H9 (cell line): ENCODE measurements at regions not wholly inside any gene's neighbourhood (a gene's known extent, or its start where the extent isn't known, plus 50 kb on each side); places are given as distances from the start of the nearest gene placed in this dataset.
"Not testable (repeated sequence)": the region's sequence is repeated elsewhere in the genome, so short reads cannot be mapped to it uniquely, and the experiment has no call there.

ENCODE experiments used
- DNase-seq: peaks from one replicate; pipeline ENCODE4 v3.0.0-alpha.2; 2017
- H2AFZ ChIP-seq: one replicate; pipeline ENCODE4 v1.6.1; 2013; ENCODE audit warnings: mild to moderate bottlenecking, low read length, control low read depth, moderate library complexity
- H2AK5ac ChIP-seq: 2 replicates; pipeline ENCODE4 v1.6.1; 2013; ENCODE audit warnings: low read length, control low read depth, mixed read lengths; ENCODE audit not compliant: insufficient read length
- H2BK120ac ChIP-seq: one replicate; pipeline ENCODE4 v1.6.1; 2013; ENCODE audit warnings: low read depth, mild to moderate bottlenecking, low read length, control low read depth, inconsistent platforms; ENCODE audit not compliant: poor library complexity, severe bottlenecking
- H2BK12ac ChIP-seq: 2 replicates; pipeline ENCODE4 v1.6.1; 2013; ENCODE audit warnings: low read length, control low read depth, mixed read lengths, low read depth; ENCODE audit not compliant: insufficient read length
- H2BK15ac ChIP-seq: 2 replicates; pipeline ENCODE4 v1.6.1; 2013; ENCODE audit warnings: low read depth, low read length, control low read depth
- H2BK20ac ChIP-seq: one replicate; pipeline ENCODE4 v1.6.1; 2013; ENCODE audit warnings: low read depth, mild to moderate bottlenecking, low read length, control low read depth, inconsistent platforms; ENCODE audit not compliant: poor library complexity, severe bottlenecking
- H2BK5ac ChIP-seq: 2 replicates; pipeline ENCODE4 v1.6.1; 2013; ENCODE audit warnings: low read length, control low read depth, mixed read lengths; ENCODE audit not compliant: insufficient read length
- H3K14ac ChIP-seq: 2 replicates; pipeline ENCODE4 v1.6.1; 2013; ENCODE audit warnings: low read length, control low read depth; ENCODE audit not compliant: insufficient read depth
- H3K18ac ChIP-seq: 2 replicates; pipeline ENCODE4 v1.6.1; 2013; ENCODE audit warnings: low read depth, mild to moderate bottlenecking, mixed read lengths, low read length, control low read depth; ENCODE audit not compliant: insufficient read length
- H3K23ac ChIP-seq: 2 replicates; pipeline ENCODE4 v1.6.1; 2013; ENCODE audit warnings: low read length, control low read depth, mixed read lengths, low read depth; ENCODE audit not compliant: insufficient read length
- H3K23me2 ChIP-seq: 2 replicates; pipeline ENCODE4 v1.6.1; 2013; ENCODE audit warnings: low read depth, mild to moderate bottlenecking, mixed read lengths, low read length, control low read depth; ENCODE audit not compliant: insufficient read length, poor library complexity, severe bottlenecking
- H3K27ac ChIP-seq: 2 replicates; pipeline ENCODE4 v1.5.1; 2013; ENCODE audit warnings: low read length, control low read depth, mixed read lengths, low read depth; ENCODE audit not compliant: insufficient read length
- H3K27me3 ChIP-seq: 2 replicates; pipeline ENCODE4 v1.6.1; 2013; ENCODE audit warnings: low read length, control low read depth, inconsistent platforms; ENCODE audit not compliant: insufficient read depth
- H3K4ac ChIP-seq: 2 replicates; pipeline ENCODE4 v1.6.1; 2013; ENCODE audit warnings: low read depth, mild to moderate bottlenecking, control low read depth, inconsistent platforms, low read length, moderate library complexity
- H3K4me1 ChIP-seq: 2 replicates; pipeline ENCODE4 v1.6.1; 2013; ENCODE audit warnings: low read length, control low read depth, inconsistent platforms; ENCODE audit not compliant: insufficient read depth
- H3K4me2 ChIP-seq: 2 replicates; pipeline ENCODE4 v1.6.1; 2013; ENCODE audit warnings: low read length, control low read depth, mixed read lengths; ENCODE audit not compliant: insufficient read length, insufficient read depth
- H3K56ac ChIP-seq: 2 replicates; pipeline ENCODE4 v1.6.1; 2013; ENCODE audit warnings: low read depth, mild to moderate bottlenecking, mixed read lengths, low read length, control low read depth; ENCODE audit not compliant: insufficient read length
- H3K79me1 ChIP-seq: 2 replicates; pipeline ENCODE4 v1.6.1; 2013; ENCODE audit warnings: low read depth, mild to moderate bottlenecking, moderate library complexity, low read length, control low read depth, inconsistent platforms; ENCODE audit not compliant: insufficient read depth, poor library complexity, severe bottlenecking
- H3K79me2 ChIP-seq: 2 replicates; pipeline ENCODE4 v1.6.1; 2013; ENCODE audit warnings: low read length, control low read depth, inconsistent platforms; ENCODE audit not compliant: insufficient read depth
- H3K9ac ChIP-seq: 2 replicates; pipeline ENCODE4 v1.6.1; 2013; ENCODE audit warnings: low read length, control low read depth, mixed read lengths; ENCODE audit not compliant: insufficient read length; ENCODE audit errors: extremely low read depth
- H3K9me3 ChIP-seq: one replicate; pipeline ENCODE4 v1.6.1; 2013; ENCODE audit warnings: low read depth, low read length, inconsistent platforms; ENCODE audit not compliant: control insufficient read depth
- H3T11ph ChIP-seq: one replicate; pipeline ENCODE4 v1.6.1; 2013; ENCODE audit warnings: mild to moderate bottlenecking, low read length, control low read depth, inconsistent platforms
- H4K20me1 ChIP-seq: one replicate; pipeline ENCODE4 v1.6.1; 2013; ENCODE audit not compliant: control insufficient read depth, insufficient read length, insufficient read depth
- H4K5ac ChIP-seq: 2 replicates; pipeline ENCODE4 v1.6.1; 2013; ENCODE audit warnings: low read depth, mild to moderate bottlenecking, mixed read lengths, low read length, control low read depth; ENCODE audit not compliant: insufficient read length
- H4K8ac ChIP-seq: replicated peaks from 2 replicates; pipeline ENCODE4 v1.6.1; 2013; ENCODE audit warnings: low read length, control low read depth, mixed read lengths, low read depth; ENCODE audit not compliant: insufficient read length
- H4K91ac ChIP-seq: 2 replicates; pipeline ENCODE4 v1.6.1; 2013; ENCODE audit warnings: low read depth, mild to moderate bottlenecking, moderate library complexity, mixed read lengths, low read length, control low read depth; ENCODE audit not compliant: insufficient read length
- H3K27ac Mint-ChIP-seq, 3 experiments: 2 replicates in 2 of 3; 3 replicates in 1 of 3; pipeline ENCODE4 v1.8.0; 2020 to 2021; ENCODE audit warnings: mixed read lengths in 3 of 3, mild to moderate bottlenecking in 1 of 3, moderate library complexity in 1 of 3
- H3K27me3 Mint-ChIP-seq: 2 replicates; pipeline ENCODE4 v1.8.0; 2021; ENCODE audit warnings: low read depth, mild to moderate bottlenecking, moderate library complexity, mixed read lengths
- H3K36me3 Mint-ChIP-seq, 3 experiments: 2 replicates in 2 of 3; 3 replicates in 1 of 3; pipeline ENCODE4 v1.8.0; 2020 to 2021; ENCODE audit warnings: low read depth in 3 of 3, mixed read lengths in 3 of 3; ENCODE audit not compliant: insufficient read depth in 1 of 3
- H3K4me1 Mint-ChIP-seq, 2 experiments: 2 replicates each; pipeline ENCODE4 v1.8.0; 2020; ENCODE audit warnings: mixed read lengths in 2 of 2
- H3K4me3 Mint-ChIP-seq, 2 experiments: 2 replicates in 1 of 2; 3 replicates in 1 of 2; pipeline ENCODE4 v1.8.0; 2020 to 2021; ENCODE audit warnings: mild to moderate bottlenecking in 2 of 2, mixed read lengths in 2 of 2, moderate library complexity in 1 of 2
- H3K9me3 Mint-ChIP-seq, 2 experiments: 2 replicates in 1 of 2; 3 replicates in 1 of 2; pipeline ENCODE4 v1.8.0; 2020; ENCODE audit warnings: mild to moderate bottlenecking in 2 of 2, mixed read lengths in 2 of 2, moderate library complexity in 1 of 2
- CTCF ChIP-seq: fragments of 200-600 bp; sonication (generic); conservative IDR thresholded peaks from 3 replicates; pipeline ENCODE4 v1.8.0; 2021; ENCODE audit warnings: antibody characterized with exemption, mild to moderate bottlenecking
- WGBS: extraction: QIAGEN DNeasy Blood & Tissue Kit; methylation state at CpG from one replicate; pipeline ENCODE4 v1.1.7; 2013; ENCODE audit warnings: missing lambda C conversion rate, low lambda C conversion rate, mixed read lengths; ENCODE audit not compliant: insufficient read length; ENCODE audit errors: extremely low coverage; 5-methylcytosine and 5-hydroxymethylcytosine counted together

GRCh38 chr7:92898798-92899197 lies 62.4 kb upstream of the CDK6 start:
- H3K4ac ChIP-seq, result no peak overlapping the region
- no peaks in the 10 kb centered on the region for H3K4me1 ChIP-seq
- H2BK15ac ChIP-seq, result no peak overlapping the region
- no peak overlapping the region for H4K8ac ChIP-seq
- H3K4me3 Mint-ChIP-seq, result no peak overlapping the region
- no peak overlapping the region for H3K18ac ChIP-seq
- no peak overlapping the region for H3K27ac Mint-ChIP-seq
- DNase-seq, result no peak
- no peak overlapping the region for H2BK5ac ChIP-seq
- H3K79me1 ChIP-seq, result no peaks in the 10 kb centered on the region
- no peak overlapping the region for H4K91ac ChIP-seq
- no peaks in the 10 kb centered on the region for H3K79me2 ChIP-seq
- H3K9ac ChIP-seq, result no peak overlapping the region
- no peak overlapping the region for H4K5ac ChIP-seq
- H2BK20ac ChIP-seq, result no peak overlapping the region
- H3K36me3 Mint-ChIP-seq, result peaks cover 0 to 11% (median 0%) of the 10 kb centered on the region in 3 experiments; a peak in 4 of 7 replicates
- H3K27ac ChIP-seq, result no peak overlapping the region
- no peak overlapping the region for H2AK5ac ChIP-seq
- peaks cover 8 to 21% of the 10 kb centered on the region in 2 experiments for H3K9me3 Mint-ChIP-seq
- H2BK120ac ChIP-seq, result no peak overlapping the region
- H3K4me2 ChIP-seq, result no peak overlapping the region
- no peak overlapping the region for H3K56ac ChIP-seq
- H3K4me1 Mint-ChIP-seq, result no peaks in the 10 kb centered on the region
- no peak overlapping the region for H2BK12ac ChIP-seq
- H3K14ac ChIP-seq, result no peak overlapping the region
- H3K27me3 ChIP-seq, result no peaks in the 10 kb centered on the region
- no peak overlapping the region for H2AFZ ChIP-seq
- no peaks in the 10 kb centered on the region for H3K9me3 ChIP-seq
- WGBS, result no CpG with 5 or more reads among the region's 5 CpGs
- peaks cover 10% of the 10 kb centered on the region for H3K27me3 Mint-ChIP-seq
- H3K23ac ChIP-seq, result no peak overlapping the region
- H4K20me1 ChIP-seq, result no peaks in the 10 kb centered on the region
- H3K23me2 ChIP-seq, result no peaks in the 10 kb centered on the region
- TF ChIP-seq CTCF, result no peak
- no peak overlapping the region for H3T11ph ChIP-seq

- WGBS, result no CpG with 5 or more reads among the region's 2 CpGs
These were observed 58.5 kb upstream of the CDK6 start for GRCh38 chr7:92894857-92895256.

More at GRCh38 chr7:92894857-92895256, 58.5 kb upstream of the CDK6 start:
- H3K4me2 ChIP-seq, H3T11ph ChIP-seq, H2BK12ac ChIP-seq, H3K79me2 ChIP-seq, H2AFZ ChIP-seq, H3K4me1 ChIP-seq, H3K4me1 Mint-ChIP-seq, H3K79me1 ChIP-seq, H4K8ac ChIP-seq, H3K56ac ChIP-seq, H3K27ac ChIP-seq, H3K27ac Mint-ChIP-seq, H2BK15ac ChIP-seq, H3K23ac ChIP-seq, H3K23me2 ChIP-seq, H3K18ac ChIP-seq, H2BK120ac ChIP-seq, H3K9ac ChIP-seq, H2AK5ac ChIP-seq, H4K20me1 ChIP-seq, H3K4me3 Mint-ChIP-seq, H3K14ac ChIP-seq, H3K9me3 ChIP-seq, H3K27me3 ChIP-seq, H2BK5ac ChIP-seq, H4K5ac ChIP-seq, DNase-seq, H4K91ac ChIP-seq, H2BK20ac ChIP-seq, H3K4ac ChIP-seq: not testable (repeated sequence)
- Mint-ChIP-seq H3K27me3 (peaks cover 13% of the 10 kb centered on the region), H3K36me3 (peaks cover 0 to 11% (median 0%) of the 10 kb centered on the region in 3 experiments; a peak in 4 of 7 replicates), H3K9me3 (peaks cover 10 to 24% of the 10 kb centered on the region in 2 experiments)
